ENCODE measurements at regions not wholly inside any gene's neighbourhood (a gene's known extent, or its start where the extent isn't known, plus 50 kb on each side); places are given as distances from the start of the nearest gene placed in this dataset.
A peak's percentile ranks its signal among the peaks of the same experiment; 100 is the strongest.

- no peak for DNase-seq
- Histone ChIP-seq H4K20me1 (ENCODE audit: insufficient read depth, low read depth, low read length) (no peaks in the 10 kb centered on the region), H3K36me3 (ENCODE audit: insufficient read depth, low read length) (no peaks in the 10 kb centered on the region), H3K27ac (ENCODE audit: low read length) (no peak overlapping the region), H3K79me2 (ENCODE audit: low read length) (no peaks in the 10 kb centered on the region), H3K9ac (ENCODE audit: low read length) (no peak overlapping the region), H3K9me2 (replicated peaks; ENCODE audit: insufficient read depth, low read length) (no peaks in the 10 kb centered on the region), H3K9me3 (ENCODE audit: low read length) (no peaks in the 10 kb centered on the region; the same call in 1 of the 2 replicates), H3K4me3 (ENCODE audit: low read length) (no peak overlapping the region), H2AFZ (ENCODE audit: low read length) (no peak overlapping the region), H3K27me3 (ENCODE audit: low read length) (no peaks in the 10 kb centered on the region), H3K4me2 (ENCODE audit: low read depth, low read length, poor library complexity, severe bottlenecking) (no peak overlapping the region), H3K4me1 (ENCODE audit: low read length) (no peaks in the 10 kb centered on the region)
Measured at GRCh38 chr9:80197661-80198060, 625.9 kb downstream of the TLE4 start.

GRCh38 chr9:80191108-80191507, 619.3 kb downstream of the TLE4 start:
- H3K9me2 ChIP-seq (replicated peaks; ENCODE audit: insufficient read depth, low read length): no peaks in the 10 kb centered on the region
- H3K4me2 ChIP-seq (ENCODE audit: low read depth, low read length, poor library complexity, severe bottlenecking): no peak overlapping the region
- H3K27me3 ChIP-seq (ENCODE audit: low read length): no peaks in the 10 kb centered on the region
- no peak overlapping the region for H3K4me3 ChIP-seq (ENCODE audit: low read length)
- H3K9me3 ChIP-seq (ENCODE audit: low read length): no peaks in the 10 kb centered on the region; the same call in 1 of the 2 replicates
- H4K20me1 ChIP-seq (ENCODE audit: insufficient read depth, low read depth, low read length): no peaks in the 10 kb centered on the region
- no peak overlapping the region for H3K9ac ChIP-seq (ENCODE audit: low read length)
- no peak overlapping the region for H3K27ac ChIP-seq (ENCODE audit: low read length)
- DNase-seq: no peak
- H3K36me3 ChIP-seq (ENCODE audit: insufficient read depth, low read length): no peaks in the 10 kb centered on the region
- no peak overlapping the region for H2AFZ ChIP-seq (ENCODE audit: low read length)
- H3K4me1 ChIP-seq (ENCODE audit: low read length): no peaks in the 10 kb centered on the region
- no peaks in the 10 kb centered on the region for H3K79me2 ChIP-seq (ENCODE audit: low read length)

GRCh38 chr9:80188579-80188978, 616.8 kb downstream of the TLE4 start:
- Histone ChIP-seq H3K79me2 (ENCODE audit: low read length) (no peaks in the 10 kb centered on the region), H3K9ac (ENCODE audit: low read length) (no peak overlapping the region), H3K4me3 (ENCODE audit: low read length) (no peak overlapping the region), H3K4me2 (ENCODE audit: low read depth, low read length, poor library complexity, severe bottlenecking) (no peak overlapping the region), H3K4me1 (ENCODE audit: low read length) (no peaks in the 10 kb centered on the region), H3K27me3 (ENCODE audit: low read length) (no peaks in the 10 kb centered on the region), H3K9me2 (replicated peaks; ENCODE audit: insufficient read depth, low read length) (no peaks in the 10 kb centered on the region), H4K20me1 (ENCODE audit: insufficient read depth, low read depth, low read length) (no peaks in the 10 kb centered on the region), H2AFZ (ENCODE audit: low read length) (no peak overlapping the region), H3K27ac (ENCODE audit: low read length) (no peak overlapping the region), H3K36me3 (ENCODE audit: insufficient read depth, low read length) (no peaks in the 10 kb centered on the region), H3K9me3 (ENCODE audit: low read length) (no peaks in the 10 kb centered on the region; the same call in 1 of the 2 replicates)
- no peak for DNase-seq

GRCh38 chr9:80185112-80185738, 613.5 kb downstream of the TLE4 start:
- no peak for DNase-seq
- Histone ChIP-seq H3K9me2 (replicated peaks; ENCODE audit: insufficient read depth, low read length) (no peaks in the 10 kb centered on the region), H3K9me3 (ENCODE audit: low read length) (peaks cover 9% of the 10 kb centered on the region; the same call in 1 of the 2 replicates), H3K4me2 (ENCODE audit: low read depth, low read length, poor library complexity, severe bottlenecking) (no peak overlapping the region), H3K4me1 (ENCODE audit: low read length) (no peaks in the 10 kb centered on the region), H3K27ac (ENCODE audit: low read length) (no peak overlapping the region), H3K36me3 (ENCODE audit: insufficient read depth, low read length) (no peaks in the 10 kb centered on the region), H3K9ac (ENCODE audit: low read length) (no peak overlapping the region), H2AFZ (ENCODE audit: low read length) (no peak overlapping the region), H4K20me1 (ENCODE audit: insufficient read depth, low read depth, low read length) (no peaks in the 10 kb centered on the region), H3K27me3 (ENCODE audit: low read length) (no peaks in the 10 kb centered on the region), H3K4me3 (ENCODE audit: low read length) (no peak overlapping the region), H3K79me2 (ENCODE audit: low read length) (no peaks in the 10 kb centered on the region)

- no peak for DNase-seq
- Histone ChIP-seq H3K9me3 (ENCODE audit: low read length) (peaks cover 7% of the 10 kb centered on the region; the same call in 1 of the 2 replicates), H3K4me3 (ENCODE audit: low read length) (no peak overlapping the region), H4K20me1 (ENCODE audit: insufficient read depth, low read depth, low read length) (no peaks in the 10 kb centered on the region), H3K79me2 (ENCODE audit: low read length) (no peaks in the 10 kb centered on the region), H3K9me2 (replicated peaks; ENCODE audit: insufficient read depth, low read length) (no peaks in the 10 kb centered on the region), H3K4me2 (ENCODE audit: low read depth, low read length, poor library complexity, severe bottlenecking) (no peak overlapping the region), H3K4me1 (ENCODE audit: low read length) (no peaks in the 10 kb centered on the region), H3K9ac (ENCODE audit: low read length) (no peak overlapping the region), H3K36me3 (ENCODE audit: insufficient read depth, low read length) (no peaks in the 10 kb centered on the region), H3K27me3 (ENCODE audit: low read length) (no peaks in the 10 kb centered on the region), H2AFZ (ENCODE audit: low read length) (no peak overlapping the region), H3K27ac (ENCODE audit: low read length) (no peak overlapping the region)
Measured at GRCh38 chr9:80177949-80178480, 606.2 kb downstream of the TLE4 start.

- Histone ChIP-seq H3K4me1 (ENCODE audit: low read length) (no peaks in the 10 kb centered on the region), H3K36me3 (ENCODE audit: insufficient read depth, low read length) (no peaks in the 10 kb centered on the region), H3K4me3 (ENCODE audit: low read length) (no peak overlapping the region), H3K4me2 (ENCODE audit: low read depth, low read length, poor library complexity, severe bottlenecking) (no peak overlapping the region), H3K9me2 (replicated peaks; ENCODE audit: insufficient read depth, low read length) (no peaks in the 10 kb centered on the region), H3K27me3 (ENCODE audit: low read length) (no peaks in the 10 kb centered on the region), H3K27ac (ENCODE audit: low read length) (no peak overlapping the region), H3K9ac (ENCODE audit: low read length) (no peak overlapping the region), H2AFZ (ENCODE audit: low read length) (no peak overlapping the region), H3K9me3 (ENCODE audit: low read length) (no peaks in the 10 kb centered on the region), H3K79me2 (ENCODE audit: low read length) (no peaks in the 10 kb centered on the region), H4K20me1 (ENCODE audit: insufficient read depth, low read depth, low read length) (no peaks in the 10 kb centered on the region)
- peak; percentile 75 for DNase-seq
Measured at GRCh38 chr9:80175286-80176150, 603.8 kb downstream of the TLE4 start.

GRCh38 chr9:80163889-80164288, 592.1 kb downstream of the TLE4 start:
- no peak overlapping the region for H3K4me3 ChIP-seq (ENCODE audit: low read length)
- peak; percentile 49 for DNase-seq

GRCh38 chr9:80158554-80159170, 586.9 kb downstream of the TLE4 start:
- peak overlapping the region; percentile 27; the same call in 1 of the 2 replicates for H3K4me3 ChIP-seq (ENCODE audit: low read length)
- H3K9me2 ChIP-seq (replicated peaks; ENCODE audit: insufficient read depth, low read length): no peaks in the 10 kb centered on the region
- no peaks in the 10 kb centered on the region for H3K36me3 ChIP-seq (ENCODE audit: insufficient read depth, low read length)
- no peaks in the 10 kb centered on the region for H4K20me1 ChIP-seq (ENCODE audit: insufficient read depth, low read depth, low read length)
- no peak overlapping the region for H3K9ac ChIP-seq (ENCODE audit: low read length)
- no peak overlapping the region for H3K27ac ChIP-seq (ENCODE audit: low read length)
- no peaks in the 10 kb centered on the region for H3K79me2 ChIP-seq (ENCODE audit: low read length)
- no peak for DNase-seq
- H3K9me3 ChIP-seq (ENCODE audit: low read length): no peaks in the 10 kb centered on the region
- peak overlapping the region; percentile 56; the same call in 1 of the 2 replicates for H2AFZ ChIP-seq (ENCODE audit: low read length)
- peak overlapping the region; percentile 46 for H3K4me2 ChIP-seq (ENCODE audit: low read depth, low read length, poor library complexity, severe bottlenecking)
- H3K27me3 ChIP-seq (ENCODE audit: low read length): no peaks in the 10 kb centered on the region
- H3K4me1 ChIP-seq (ENCODE audit: low read length): peaks cover 35% of the 10 kb centered on the region

More at GRCh38 chr9:80163889-80164288, 592.1 kb downstream of the TLE4 start:
- H3K4me1 ChIP-seq (ENCODE audit: low read length): peaks cover 10% of the 10 kb centered on the region
- no peaks in the 10 kb centered on the region for H3K36me3 ChIP-seq (ENCODE audit: insufficient read depth, low read length)
- H4K20me1 ChIP-seq (ENCODE audit: insufficient read depth, low read depth, low read length): no peaks in the 10 kb centered on the region
- no peaks in the 10 kb centered on the region for H3K27me3 ChIP-seq (ENCODE audit: low read length)
- H3K79me2 ChIP-seq (ENCODE audit: low read length): no peaks in the 10 kb centered on the region
- H3K9me3 ChIP-seq (ENCODE audit: low read length): no peaks in the 10 kb centered on the region
- no peak overlapping the region for H3K4me2 ChIP-seq (ENCODE audit: low read depth, low read length, poor library complexity, severe bottlenecking)
- H3K27ac ChIP-seq (ENCODE audit: low read length): no peak overlapping the region
- no peak overlapping the region for H2AFZ ChIP-seq (ENCODE audit: low read length)
- H3K9me2 ChIP-seq (replicated peaks; ENCODE audit: insufficient read depth, low read length): no peaks in the 10 kb centered on the region
- H3K9ac ChIP-seq (ENCODE audit: low read length): no peak overlapping the region

Measured in Karpas-422 (cell line).